Stimulated activated CD4-positive, alpha-beta T cell treated with anti-CD3 and anti-CD28 coated beads, Interleukin-1b, Interleukin-23, amount 100 ng/mL, for 4 hours (primary cell): ENCODE measurements at regions not wholly inside any gene's neighbourhood (a gene's known extent, or its start where the extent isn't known, plus 50 kb on each side); places are given as distances from the start of the nearest gene placed in this dataset.

Source experiments
- DNase-seq, 2 donors: peaks; one replicate each; pipeline ENCODE4 v3.0.0-alpha.2; 2020; ENCODE audit warnings: low read depth in 2 of 2

- no peak for DNase-seq
These were observed 244.7 kb upstream of the POU3F1 start for GRCh38 chr1:38291336-38291735.

GRCh38 chr1:38289034-38289433 lies 242.4 kb upstream of the POU3F1 start:
- DNase-seq, result no peak

GRCh38 chr1:38287547-38287946 lies 241.0 kb upstream of the POU3F1 start:
- DNase-seq, result no peak

GRCh38 chr1:38287036-38287435 lies 240.4 kb upstream of the POU3F1 start:
- DNase-seq, result no peak

GRCh38 chr1:38285807-38286530 lies 239.4 kb upstream of the POU3F1 start:
- DNase-seq, result no peak

- DNase-seq, result no peak
These were observed 238.4 kb upstream of the POU3F1 start for GRCh38 chr1:38284953-38285352.

- no peak for DNase-seq
These were observed 237.3 kb upstream of the POU3F1 start for GRCh38 chr1:38283696-38284470.

GRCh38 chr1:38279148-38279547 lies 232.6 kb upstream of the POU3F1 start:
- DNase-seq, result no peak

- DNase-seq, result no peak
These were observed 231.1 kb upstream of the POU3F1 start for GRCh38 chr1:38277646-38278045.

GRCh38 chr1:38275960-38276359 lies 229.4 kb upstream of the POU3F1 start:
- no peak for DNase-seq

GRCh38 chr1:38274974-38275373 lies 228.4 kb upstream of the POU3F1 start:
- no peak for DNase-seq

GRCh38 chr1:38273196-38273804 lies 226.7 kb upstream of the POU3F1 start:
- DNase-seq, result no peak

- DNase-seq, result no peak
These were observed 225.9 kb upstream of the POU3F1 start for GRCh38 chr1:38272515-38272914.

- DNase-seq, result no peak
These were observed 224.4 kb upstream of the POU3F1 start for GRCh38 chr1:38270849-38271633.

GRCh38 chr1:38269923-38270848 lies 223.6 kb upstream of the POU3F1 start:
- DNase-seq, result no peak

GRCh38 chr1:38268226-38268625 lies 221.6 kb upstream of the POU3F1 start:
- DNase-seq, result no peak

GRCh38 chr1:38267037-38268036 lies 220.7 kb upstream of the POU3F1 start:
- no peak for DNase-seq

- no peak for DNase-seq
These were observed 219.6 kb upstream of the POU3F1 start for GRCh38 chr1:38266197-38266520.

- no peak for DNase-seq
These were observed 219.0 kb upstream of the POU3F1 start for GRCh38 chr1:38265293-38266196.
